Loucy (cell line): ENCODE measurements at regions not wholly inside any gene's neighbourhood (a gene's known extent, or its start where the extent isn't known, plus 50 kb on each side); places are given as distances from the start of the nearest gene placed in this dataset.

Experiments used
- H2AFZ ChIP-seq: fragments of 200-600 bp; sonication (generic); 2 replicates; pipeline ENCODE4 v1.6.0; 2016; ENCODE audit warnings: antibody characterized with exemption, mild to moderate bottlenecking, low read length, moderate library complexity
- H3F3A ChIP-seq: fragments of 200-600 bp; 2 replicates; pipeline ENCODE4 v1.6.0; 2016; ENCODE audit warnings: antibody characterized with exemption, low read depth, mild to moderate bottlenecking
- H3K27me3 ChIP-seq: fragments of 200-600 bp; sonication (generic); 2 replicates; pipeline ENCODE4 v1.6.1; 2014; ENCODE audit warnings: low read length, mild to moderate bottlenecking; ENCODE audit not compliant: insufficient read depth, poor library complexity, severe bottlenecking
- H3K36me3 ChIP-seq: fragments of 200-600 bp; sonication (generic); 2 replicates; pipeline ENCODE4 v1.6.1; 2016; ENCODE audit warnings: low read length; ENCODE audit not compliant: insufficient read depth
- H3K4me1 ChIP-seq: fragments of 200-600 bp; sonication (generic); 2 replicates; pipeline ENCODE4 v1.5.1; 2014; ENCODE audit warnings: low read length, mild to moderate bottlenecking; ENCODE audit not compliant: insufficient read depth, poor library complexity, severe bottlenecking
- H3K4me2 ChIP-seq: fragments of 200-600 bp; sonication (generic); 2 replicates; pipeline ENCODE4 v1.6.0; 2014; ENCODE audit warnings: antibody characterized with exemption, low read length, low read depth, mild to moderate bottlenecking; ENCODE audit not compliant: poor library complexity, severe bottlenecking
- H3K4me3 ChIP-seq: fragments of 200-600 bp; sonication (generic); 2 replicates; pipeline ENCODE4 v1.5.1; 2014; ENCODE audit warnings: low read length, mild to moderate bottlenecking, mixed read lengths; ENCODE audit not compliant: poor library complexity, severe bottlenecking
- H3K79me2 ChIP-seq: fragments of 200-600 bp; sonication (generic); 2 replicates; pipeline ENCODE4 v1.6.1; 2014; ENCODE audit warnings: low read length; ENCODE audit not compliant: insufficient read depth
- H3K9ac ChIP-seq: fragments of 200-600 bp; sonication (generic); 2 replicates; pipeline ENCODE4 v1.6.0; 2014; ENCODE audit warnings: mild to moderate bottlenecking, low read depth, low read length, moderate library complexity; ENCODE audit not compliant: poor library complexity, severe bottlenecking
- H3K9me2 ChIP-seq: fragments of 200-600 bp; sonication (generic); replicated peaks from 2 replicates; pipeline ENCODE4 v1.6.1; 2016; ENCODE audit warnings: low read depth, low read length, mixed read lengths
- H3K9me3 ChIP-seq: fragments of 200-600 bp; sonication (generic); 2 replicates; pipeline ENCODE4 v1.6.1; 2014; ENCODE audit warnings: mild to moderate bottlenecking, antibody characterized with exemption, low read length, low read depth; ENCODE audit not compliant: insufficient read depth
- H4K20me1 ChIP-seq: fragments of 200-600 bp; sonication (generic); 2 replicates; pipeline ENCODE4 v1.6.0; 2014; ENCODE audit warnings: antibody characterized with exemption, low read length, mild to moderate bottlenecking; ENCODE audit not compliant: insufficient read depth, poor library complexity, severe bottlenecking
- EZH2phosphoT487 ChIP-seq: fragments of 200-600 bp; IDR thresholded peaks from 2 replicates; pipeline ENCODE4 v1.6.1; 2018; ENCODE audit warnings: antibody characterized with exemption, mild to moderate bottlenecking, moderate library complexity, borderline replicate concordance
- TF ChIP-seq, protein P1 (sequence below): fragments of 200-600 bp; sonication (generic); conservative IDR thresholded peaks from 2 replicates; pipeline ENCODE4 v1.5.1; 2014; ENCODE audit warnings: mild to moderate bottlenecking, antibody characterized with exemption, low read length

GRCh38 chr6:141140905-141141304, 991.8 kb upstream of the GJE1 start:
- TF ChIP-seq, protein P1, sequence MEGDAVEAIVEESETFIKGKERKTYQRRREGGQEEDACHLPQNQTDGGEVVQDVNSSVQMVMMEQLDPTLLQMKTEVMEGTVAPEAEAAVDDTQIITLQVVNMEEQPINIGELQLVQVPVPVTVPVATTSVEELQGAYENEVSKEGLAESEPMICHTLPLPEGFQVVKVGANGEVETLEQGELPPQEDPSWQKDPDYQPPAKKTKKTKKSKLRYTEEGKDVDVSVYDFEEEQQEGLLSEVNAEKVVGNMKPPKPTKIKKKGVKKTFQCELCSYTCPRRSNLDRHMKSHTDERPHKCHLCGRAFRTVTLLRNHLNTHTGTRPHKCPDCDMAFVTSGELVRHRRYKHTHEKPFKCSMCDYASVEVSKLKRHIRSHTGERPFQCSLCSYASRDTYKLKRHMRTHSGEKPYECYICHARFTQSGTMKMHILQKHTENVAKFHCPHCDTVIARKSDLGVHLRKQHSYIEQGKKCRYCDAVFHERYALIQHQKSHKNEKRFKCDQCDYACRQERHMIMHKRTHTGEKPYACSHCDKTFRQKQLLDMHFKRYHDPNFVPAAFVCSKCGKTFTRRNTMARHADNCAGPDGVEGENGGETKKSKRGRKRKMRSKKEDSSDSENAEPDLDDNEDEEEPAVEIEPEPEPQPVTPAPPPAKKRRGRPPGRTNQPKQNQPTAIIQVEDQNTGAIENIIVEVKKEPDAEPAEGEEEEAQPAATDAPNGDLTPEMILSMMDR = no peak
- TF ChIP-seq EZH2phosphoT487 = no peak
- Histone ChIP-seq H4K20me1 (no peaks in the 10 kb centered on the region), H2AFZ (no peak overlapping the region), H3K27me3 (no peaks in the 10 kb centered on the region), H3K36me3 (no peaks in the 10 kb centered on the region), H3K79me2 (no peaks in the 10 kb centered on the region), H3K4me3 (no peak overlapping the region), H3K9ac (no peak overlapping the region), H3K9me2 (no peaks in the 10 kb centered on the region), H3K9me3 (no peaks in the 10 kb centered on the region), H3K4me2 (no peak overlapping the region), H3F3A (no peaks in the 10 kb centered on the region), H3K4me1 (no peaks in the 10 kb centered on the region)

DNA sequence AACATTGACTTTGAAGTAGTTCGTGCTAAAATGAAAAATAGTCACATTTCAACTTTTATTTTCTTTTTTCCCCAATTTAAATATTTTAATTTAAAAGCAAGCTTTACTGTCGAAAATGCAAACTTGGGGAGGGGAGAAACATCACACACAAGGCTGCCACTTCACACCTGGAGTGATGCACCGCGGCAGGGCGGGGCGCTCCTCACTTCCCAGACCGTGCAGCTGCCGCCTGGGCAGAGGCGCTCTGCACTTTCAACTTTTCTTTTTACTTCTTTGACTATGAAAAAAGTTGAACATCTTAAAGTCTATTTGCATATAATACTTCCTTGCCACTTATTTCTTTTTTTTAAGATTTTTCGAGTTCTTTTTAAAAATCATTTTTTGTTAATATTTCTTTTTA, 993.3 kb upstream of the GJE1 start:
- H3K9me3 ChIP-seq = no peaks in the 10 kb centered on the region
- no peaks in the 10 kb centered on the region for H3K79me2 ChIP-seq
- H3K9me2 ChIP-seq = no peaks in the 10 kb centered on the region
- H3K36me3 ChIP-seq = no peaks in the 10 kb centered on the region
- no peaks in the 10 kb centered on the region for H3F3A ChIP-seq
- no peak overlapping the region for H2AFZ ChIP-seq
- no peak overlapping the region for H3K4me3 ChIP-seq
- no peak overlapping the region for H3K9ac ChIP-seq
- no peak for TF ChIP-seq EZH2phosphoT487
- TF ChIP-seq, protein P1 = no peak
- no peaks in the 10 kb centered on the region for H3K4me1 ChIP-seq
- no peak overlapping the region for H3K4me2 ChIP-seq
- H3K27me3 ChIP-seq = no peaks in the 10 kb centered on the region
- H4K20me1 ChIP-seq = no peaks in the 10 kb centered on the region

DNA sequence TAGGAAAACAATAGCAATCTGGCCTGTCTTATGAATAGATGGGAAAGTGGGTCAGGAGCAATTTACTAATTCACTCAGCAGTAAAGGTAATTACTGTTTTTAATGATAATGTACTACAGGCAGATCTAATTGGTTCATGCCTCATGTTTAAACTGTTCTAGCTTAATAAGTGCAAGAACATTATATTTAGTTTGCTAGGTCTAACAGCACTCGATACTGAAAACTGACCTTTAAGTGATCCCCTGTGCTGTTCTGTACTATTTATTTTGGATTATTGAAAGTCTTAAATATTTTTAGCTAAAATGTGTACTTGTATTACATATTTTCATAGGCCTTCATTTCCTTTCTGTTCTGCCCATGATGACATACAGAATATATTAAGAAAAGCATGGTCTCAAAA, 998.0 kb upstream of the GJE1 start:
- Histone ChIP-seq H3K36me3 (no peaks in the 10 kb centered on the region), H3F3A (no peaks in the 10 kb centered on the region), H4K20me1 (no peaks in the 10 kb centered on the region), H3K4me1 (no peaks in the 10 kb centered on the region), H3K4me3 (no peak overlapping the region), H3K4me2 (no peak overlapping the region), H3K9me2 (no peaks in the 10 kb centered on the region), H3K9me3 (no peaks in the 10 kb centered on the region), H3K9ac (no peak overlapping the region), H3K79me2 (no peaks in the 10 kb centered on the region), H3K27me3 (no peaks in the 10 kb centered on the region), H2AFZ (no peak overlapping the region)
- no peak for TF ChIP-seq EZH2phosphoT487
- TF ChIP-seq, protein P1 = no peak
